NOMO-1 (cell line): ENCODE measurements at regions not wholly inside any gene's neighbourhood (a gene's known extent, or its start where the extent isn't known, plus 50 kb on each side); places are given as distances from the start of the nearest gene placed in this dataset.
"Not testable (repeated sequence)": the region's sequence is repeated elsewhere in the genome, so short reads cannot be mapped to it uniquely, and the experiment has no call there.

Experiments used
- DNase-seq, 2 experiments: peaks; one replicate each; lab custom pipeline; 2025; ENCODE audit not compliant: unreplicated experiment in 2 of 2; lab: John Stamatoyannopoulos, UW

DNA sequence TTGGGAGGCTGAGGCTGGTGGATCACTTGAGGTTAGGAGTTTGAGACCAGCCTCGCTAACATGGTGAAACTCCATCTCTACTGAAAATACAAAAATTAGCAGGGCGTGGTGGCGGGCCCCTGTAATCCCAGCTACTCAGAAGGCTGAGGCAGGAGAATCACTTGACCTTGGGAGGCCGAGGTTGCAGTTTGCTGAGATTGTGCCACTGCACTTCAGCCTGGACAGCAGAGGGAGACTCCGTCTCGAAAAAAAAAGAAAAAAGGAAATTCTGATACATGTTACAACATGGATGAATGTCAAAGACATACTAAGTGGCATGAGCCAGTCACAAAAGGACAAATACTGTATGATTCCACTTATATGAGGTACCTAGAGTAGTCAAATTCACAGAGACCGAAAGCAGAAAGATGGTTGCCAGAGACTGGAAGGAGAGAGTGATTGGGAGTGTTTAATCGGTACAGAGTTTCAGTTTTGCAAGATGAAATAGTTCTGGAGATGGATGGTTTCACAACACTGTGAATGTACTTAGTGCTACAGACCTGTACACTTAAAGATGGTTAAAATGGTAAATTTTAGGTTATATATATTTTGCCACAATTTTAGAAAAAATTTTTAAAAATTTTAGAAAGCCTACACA is 92.3 kb downstream of the BLID start:
- DNase-seq: no peak

DNA sequence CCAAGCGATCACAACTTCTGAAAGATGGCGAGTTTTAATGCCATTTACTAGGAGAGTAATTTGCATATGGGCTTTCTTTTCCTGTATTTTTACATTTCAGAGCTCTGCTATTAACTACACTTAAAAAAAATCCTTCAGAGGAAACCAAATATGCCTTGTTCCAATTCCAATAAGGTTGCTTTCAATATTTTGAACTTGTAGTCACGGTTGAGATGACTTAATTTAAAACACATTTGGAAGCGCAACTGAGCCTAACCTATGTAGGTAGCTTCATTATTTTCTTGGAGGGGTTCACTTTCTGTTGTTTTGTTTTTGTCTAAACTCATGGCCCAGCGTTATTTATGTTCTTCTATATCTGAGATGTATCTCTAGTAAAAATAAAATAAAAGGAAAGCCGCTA is 93.4 kb downstream of the BLID start:
- DNase-seq: no peak

DNA sequence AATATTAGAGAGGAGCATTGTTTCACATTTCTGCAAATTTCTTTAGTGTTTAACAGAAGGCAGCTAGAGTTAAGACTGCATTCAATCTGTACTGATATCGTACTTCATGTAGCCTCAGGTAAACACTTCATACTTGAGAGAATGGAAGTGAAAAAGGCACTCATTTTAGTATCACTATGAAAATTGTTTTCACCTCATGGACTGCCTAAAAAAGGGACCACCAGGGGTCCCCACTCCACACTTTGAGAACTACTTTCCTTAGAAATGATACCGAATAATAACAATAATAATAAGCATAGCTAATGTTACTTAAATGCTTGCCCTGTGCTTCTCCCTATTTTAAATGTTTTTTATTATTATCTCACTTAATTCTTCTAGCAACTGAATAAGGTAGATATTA is 95.1 kb downstream of the BLID start:
- no peak for DNase-seq

GRCh38 chr11:122019908-122020694 is 95.9 kb downstream of the BLID start:
- DNase-seq: no peak

DNA sequence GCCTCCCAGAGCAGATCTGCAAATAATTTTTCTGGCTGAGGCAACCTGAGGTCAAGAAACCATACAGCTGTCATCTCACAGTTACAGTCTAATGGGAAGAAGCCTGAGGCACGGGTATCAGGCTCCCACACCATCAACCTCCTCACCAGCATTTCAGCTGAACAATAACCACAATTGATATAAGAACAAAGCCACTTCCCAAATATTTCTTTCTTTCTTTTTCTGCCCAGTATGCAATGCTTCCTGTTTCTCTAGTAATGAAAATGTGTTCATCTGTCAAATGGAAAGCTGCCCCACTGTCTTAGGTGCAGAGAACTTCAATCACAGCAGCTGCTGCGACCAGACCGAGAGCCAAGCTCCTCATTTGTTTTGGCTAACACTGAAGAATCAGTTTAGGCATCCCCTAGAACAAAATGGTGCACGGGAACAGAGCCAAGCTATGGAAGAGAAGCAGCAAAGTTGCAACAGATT is 108.4 kb downstream of the BLID start:
- DNase-seq: peak in 1 of 2 experiments; percentile 50

DNA sequence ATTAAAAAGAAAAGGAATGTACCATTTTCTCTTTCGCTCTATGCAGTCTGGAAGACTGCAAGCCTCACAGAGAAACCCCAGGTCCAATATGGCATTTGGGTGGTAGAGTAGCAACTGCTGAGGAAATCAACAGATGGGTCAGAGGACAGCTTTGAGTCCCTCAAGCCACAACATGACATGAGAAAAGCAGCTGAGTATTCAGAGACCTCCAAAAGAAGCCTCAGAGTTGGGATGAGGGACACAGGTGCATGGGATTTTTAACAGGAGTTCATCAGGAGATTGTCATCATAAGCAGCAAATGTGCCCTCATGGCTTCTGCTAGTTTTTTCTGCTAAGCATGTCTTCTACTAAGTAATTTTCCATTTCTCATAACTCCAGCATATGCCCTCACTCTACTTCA is 111.6 kb downstream of the BLID start:
- DNase-seq: no peak

- DNase-seq: no peak
Observed at GRCh38 chr11:122002926-122003325, 113.1 kb downstream of the BLID start.

DNA sequence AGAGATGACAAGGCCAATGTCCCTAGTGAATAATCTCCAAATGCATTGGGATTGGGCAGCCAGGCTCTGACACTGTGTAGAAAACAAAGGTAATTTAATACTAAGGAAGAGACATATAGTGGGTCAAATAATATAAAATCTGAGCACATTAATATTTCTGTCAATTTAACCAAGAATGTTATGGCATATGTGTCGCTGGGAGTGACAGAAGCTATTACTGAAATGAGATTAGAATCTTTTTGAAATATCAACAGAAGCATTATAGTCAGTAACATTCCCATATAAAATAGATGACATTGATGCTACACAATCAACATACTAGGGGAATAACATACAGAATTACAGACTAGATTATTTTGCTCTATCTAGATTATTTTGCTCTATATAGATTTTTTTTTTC is 114.0 kb downstream of the BLID start:
- no peak for DNase-seq

- no peak for DNase-seq
Observed at GRCh38 chr11:121999651-122000050, 116.4 kb downstream of the BLID start.

GRCh38 chr11:121996574-121996973 is 119.4 kb downstream of the BLID start:
- DNase-seq: no peak

- DNase-seq: no peak
Observed at GRCh38 chr11:121983901-121984300, 132.1 kb downstream of the BLID start.

GRCh38 chr11:121977914-121978313 is 138.1 kb downstream of the BLID start:
- DNase-seq: not testable (repeated sequence)

DNA sequence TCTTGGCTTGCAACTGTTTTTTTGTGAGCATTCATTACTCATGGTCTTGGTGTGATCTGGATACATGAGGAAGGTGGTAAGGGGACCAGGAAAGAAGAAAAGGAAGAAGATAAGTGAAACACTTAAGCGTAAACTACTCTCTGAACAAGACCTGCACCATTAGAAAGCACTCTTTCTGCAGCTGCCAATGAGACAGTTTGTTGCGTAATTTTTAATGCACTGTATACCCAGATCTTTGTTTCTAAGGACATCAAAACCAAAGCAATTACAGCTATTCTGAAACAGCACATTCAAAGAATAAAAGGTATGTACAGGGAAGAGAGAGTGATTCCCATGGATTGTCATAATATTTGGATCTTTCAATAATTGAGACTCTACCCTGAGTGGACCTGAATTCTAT is 147.4 kb downstream of the BLID start:
- DNase-seq: no peak

GRCh38 chr11:121967131-121967704 is 148.8 kb downstream of the BLID start:
- no peak for DNase-seq

DNA sequence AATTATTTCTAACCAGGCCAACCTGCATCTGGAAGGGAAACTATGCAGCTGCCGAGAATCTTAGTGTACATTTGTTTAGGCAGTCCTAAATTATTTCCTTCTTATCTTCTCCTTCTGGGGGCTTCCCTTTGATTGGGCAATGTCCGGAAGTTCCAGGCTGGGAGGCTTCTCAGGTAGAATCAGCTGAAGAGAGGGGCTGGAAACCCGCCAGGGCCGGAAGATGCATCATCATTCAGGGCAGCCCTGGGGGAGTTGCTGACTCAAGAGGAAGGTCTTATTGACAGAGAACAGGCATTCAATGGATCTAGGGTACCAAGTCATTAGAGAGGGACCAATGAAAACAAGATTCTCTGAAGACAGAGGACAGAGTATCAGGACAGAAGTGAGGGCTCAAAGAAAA is 150.7 kb downstream of the BLID start:
- no peak for DNase-seq

GRCh38 chr11:121964591-121964990 is 151.4 kb downstream of the BLID start:
- DNase-seq: no peak

DNA sequence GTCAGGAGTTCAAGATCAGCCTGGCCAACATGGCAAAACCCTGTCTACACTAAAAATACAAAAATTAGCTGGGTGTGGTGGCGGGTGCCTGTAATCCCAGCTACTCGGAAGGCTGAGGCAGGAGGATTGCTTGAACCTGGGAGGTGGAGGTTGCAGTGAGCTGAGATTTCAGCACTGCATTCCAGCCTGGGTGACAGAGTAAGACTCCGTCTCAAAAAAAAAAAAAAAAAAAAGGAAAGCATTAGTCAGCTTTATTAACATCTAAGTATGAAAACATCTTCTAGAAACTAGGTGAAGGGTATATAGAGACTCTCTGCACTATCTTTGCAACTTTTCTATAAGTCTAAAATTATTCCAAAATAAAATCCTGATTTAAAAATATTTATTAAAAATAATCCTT is 152.2 kb downstream of the BLID start:
- DNase-seq: not testable (repeated sequence)

GRCh38 chr11:121961321-121961801 is 154.7 kb downstream of the BLID start:
- DNase-seq: no peak

DNA sequence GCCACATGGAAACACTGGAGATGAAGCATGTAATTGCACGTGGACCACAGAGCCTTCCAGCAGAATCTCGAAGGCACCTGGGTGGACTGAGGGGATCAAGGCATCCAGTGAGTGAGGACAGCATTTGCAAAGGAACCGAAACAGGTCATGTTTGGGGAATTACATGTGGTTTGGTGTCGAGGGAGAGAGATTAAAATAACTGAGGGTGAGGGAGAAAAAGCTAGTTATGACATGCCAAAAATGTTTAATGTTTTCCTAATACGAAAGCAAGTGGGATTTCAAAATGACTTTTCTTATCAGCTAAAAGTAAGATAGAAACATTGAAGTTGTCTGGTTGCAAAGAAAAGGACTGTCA is 157.1 kb downstream of the BLID start:
- no peak for DNase-seq

- no peak for DNase-seq
Observed at GRCh38 chr11:121958323-121958970, 157.6 kb downstream of the BLID start.

DNA sequence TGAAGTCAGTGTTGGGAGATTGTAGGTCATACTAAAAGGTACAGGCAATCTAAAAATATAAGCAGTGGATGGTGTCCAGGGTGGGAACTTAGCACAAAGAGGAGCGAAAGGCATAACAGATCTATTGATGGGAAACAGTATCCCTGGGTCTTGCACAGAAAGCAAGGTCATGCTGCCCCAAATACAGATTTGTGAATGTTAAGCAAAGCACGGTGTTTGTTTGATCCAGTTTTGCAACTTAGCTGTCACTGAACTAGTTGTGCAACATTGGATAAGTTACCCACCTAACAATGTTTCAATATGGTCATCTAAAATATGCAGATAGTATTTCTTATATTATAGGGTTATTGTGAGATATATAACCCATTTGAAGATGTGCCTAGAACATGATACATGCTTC is 162.9 kb downstream of the BLID start:
- DNase-seq: no peak
